GM23338 (cell line): ENCODE measurements at regions not wholly inside any gene's neighbourhood (a gene's known extent, or its start where the extent isn't known, plus 50 kb on each side); places are given as distances from the start of the nearest gene placed in this dataset.

Experiments used
- CTCF ChIP-seq, 2 experiments: fragments of 200-600 bp in 1 of 2; sonication (generic) in 1 of 2; conservative IDR thresholded peaks; 2 replicates each; pipeline versions ENCODE4 v1.5.1 to v1.6.1; 2016 to 2017; ENCODE audit warnings: antibody characterized with exemption in 2 of 2, low read depth in 2 of 2, mild to moderate bottlenecking in 2 of 2, moderate library complexity in 1 of 2
- REST ChIP-seq: IDR thresholded peaks from one replicate; pipeline ENCODE4 v1.6.1; 2018; ENCODE audit warnings: antibody characterized with exemption; ENCODE audit not compliant: unreplicated experiment

GRCh38 chr10:8640301-8640700 is 585.8 kb downstream of the GATA3 start:
- TF ChIP-seq CTCF (conservative IDR thresholded peaks at IDR 0.05; ENCODE audit: low read depth in 2 of 2) = no peak
- no peak for TF ChIP-seq REST
